ENCODE measurements at regions not wholly inside any gene's neighbourhood (a gene's known extent, or its start where the extent isn't known, plus 50 kb on each side); places are given as distances from the start of the nearest gene placed in this dataset.

DNA sequence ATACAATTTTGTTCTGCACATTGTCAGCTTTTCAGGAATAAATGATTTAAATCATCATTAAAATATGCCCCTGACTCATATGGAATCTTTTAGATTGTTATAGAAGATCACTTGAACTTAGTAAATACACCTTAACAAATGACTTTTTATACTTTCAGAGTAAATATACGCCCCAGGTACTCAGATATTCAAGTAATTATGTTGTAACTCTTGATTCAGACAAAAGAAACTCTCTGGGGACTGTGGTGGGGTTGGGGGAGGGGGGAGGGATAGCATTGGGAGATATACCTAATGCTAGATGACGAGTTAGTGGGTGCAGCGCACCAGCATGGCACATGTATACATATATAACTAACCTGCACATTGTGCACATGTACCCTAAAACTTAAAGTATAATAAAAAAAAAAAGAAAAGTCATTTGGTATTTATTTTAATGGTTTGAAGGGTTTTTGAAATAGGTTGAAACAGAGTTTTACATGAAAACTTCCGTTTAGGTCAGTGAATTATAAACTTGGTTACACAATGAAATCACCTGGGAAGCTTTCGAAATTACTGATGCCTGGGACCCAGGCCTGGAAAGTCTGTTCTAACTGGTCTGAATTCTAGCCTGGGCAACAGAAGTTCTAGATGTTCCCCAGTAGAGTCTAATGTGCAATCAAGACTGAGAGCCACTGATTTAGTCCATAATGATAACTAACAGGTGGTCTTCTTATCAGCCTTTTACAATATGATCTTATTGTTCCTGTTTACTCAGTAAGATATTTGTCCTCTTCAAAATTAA lies 320.5 kb upstream of the NR5A2 start:
- peaks cover 0 to 1% of the 10 kb centered on the region in 2 donors for H3K9me3 ChIP-seq
- TF ChIP-seq, protein P1, sequence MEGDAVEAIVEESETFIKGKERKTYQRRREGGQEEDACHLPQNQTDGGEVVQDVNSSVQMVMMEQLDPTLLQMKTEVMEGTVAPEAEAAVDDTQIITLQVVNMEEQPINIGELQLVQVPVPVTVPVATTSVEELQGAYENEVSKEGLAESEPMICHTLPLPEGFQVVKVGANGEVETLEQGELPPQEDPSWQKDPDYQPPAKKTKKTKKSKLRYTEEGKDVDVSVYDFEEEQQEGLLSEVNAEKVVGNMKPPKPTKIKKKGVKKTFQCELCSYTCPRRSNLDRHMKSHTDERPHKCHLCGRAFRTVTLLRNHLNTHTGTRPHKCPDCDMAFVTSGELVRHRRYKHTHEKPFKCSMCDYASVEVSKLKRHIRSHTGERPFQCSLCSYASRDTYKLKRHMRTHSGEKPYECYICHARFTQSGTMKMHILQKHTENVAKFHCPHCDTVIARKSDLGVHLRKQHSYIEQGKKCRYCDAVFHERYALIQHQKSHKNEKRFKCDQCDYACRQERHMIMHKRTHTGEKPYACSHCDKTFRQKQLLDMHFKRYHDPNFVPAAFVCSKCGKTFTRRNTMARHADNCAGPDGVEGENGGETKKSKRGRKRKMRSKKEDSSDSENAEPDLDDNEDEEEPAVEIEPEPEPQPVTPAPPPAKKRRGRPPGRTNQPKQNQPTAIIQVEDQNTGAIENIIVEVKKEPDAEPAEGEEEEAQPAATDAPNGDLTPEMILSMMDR (IDR thresholded peaks at IDR 0.05) = no peak
- H3K36me3 ChIP-seq = no peaks in the 10 kb centered on the region
- no peaks in the 10 kb centered on the region for H3K27me3 ChIP-seq
- H3K4me3 ChIP-seq = no peak overlapping the region
- intact Hi-C loops (cut with DNase I) = no loop called here
- no peak overlapping the region for H3K27ac ChIP-seq
- no peak for DNase-seq (ENCODE audit: low spot score in 2 of 2)
- no peaks in the 10 kb centered on the region for H3K4me1 ChIP-seq

DNA sequence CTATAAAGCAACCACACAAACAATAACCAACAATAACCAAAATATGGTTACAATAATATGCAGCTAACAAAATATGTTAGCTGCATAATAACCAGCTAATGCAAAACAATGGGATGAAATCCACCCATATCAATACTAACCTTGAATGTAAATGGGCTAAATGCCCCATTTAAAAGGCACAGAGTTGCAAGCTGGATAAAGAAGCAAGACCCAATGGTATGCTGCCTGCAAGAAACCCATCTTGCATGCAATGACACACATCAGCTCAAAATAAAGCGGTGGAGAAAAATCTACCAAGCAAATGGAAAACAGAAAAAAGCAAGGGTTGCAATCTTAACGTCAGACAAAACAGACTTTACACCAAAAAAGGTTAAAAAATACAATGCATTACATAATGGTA lies 316.5 kb upstream of the NR5A2 start:
- H3K36me3 ChIP-seq = no peaks in the 10 kb centered on the region
- H3K4me3 ChIP-seq = no peak overlapping the region
- no peaks in the 10 kb centered on the region for H3K27me3 ChIP-seq
- TF ChIP-seq, protein P1 (IDR thresholded peaks at IDR 0.05) = no peak
- intact Hi-C loops (cut with DNase I) = no loop called here
- no peak for DNase-seq (ENCODE audit: low spot score in 2 of 2)
- no peak overlapping the region for H3K27ac ChIP-seq
- peaks cover 0 to 5% of the 10 kb centered on the region in 2 donors for H3K9me3 ChIP-seq
- H3K4me1 ChIP-seq = no peaks in the 10 kb centered on the region

DNA sequence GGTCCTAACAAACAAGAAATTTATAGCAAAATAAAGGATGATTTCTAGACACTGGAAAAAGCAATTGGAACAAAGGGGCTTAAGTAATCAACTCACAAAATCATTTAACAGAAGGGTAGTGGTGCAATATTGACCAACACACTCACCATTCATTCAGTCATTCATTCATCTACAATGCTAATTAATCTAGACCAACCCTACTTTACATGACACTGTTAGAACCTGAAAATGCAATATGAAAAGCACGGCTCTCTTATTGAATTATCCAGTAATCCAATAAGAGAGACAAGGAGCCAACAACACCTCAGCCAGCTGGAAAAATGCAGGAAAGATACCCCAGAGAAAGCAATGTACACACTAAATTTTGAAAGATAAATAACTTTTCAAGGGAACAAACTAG lies 310.8 kb upstream of the NR5A2 start:
- Histone ChIP-seq H3K4me3 (no peak overlapping the region), H3K9me3 (peaks cover 0 to 5% of the 10 kb centered on the region in 2 donors), H3K36me3 (no peaks in the 10 kb centered on the region), H3K27ac (no peak overlapping the region), H3K4me1 (no peaks in the 10 kb centered on the region), H3K27me3 (no peaks in the 10 kb centered on the region)
- TF ChIP-seq, protein P1 (IDR thresholded peaks at IDR 0.05) = no peak
- DNase-seq (ENCODE audit: low spot score in 2 of 2) = no peak
- intact Hi-C loops (cut with DNase I) = no loop called here

DNA sequence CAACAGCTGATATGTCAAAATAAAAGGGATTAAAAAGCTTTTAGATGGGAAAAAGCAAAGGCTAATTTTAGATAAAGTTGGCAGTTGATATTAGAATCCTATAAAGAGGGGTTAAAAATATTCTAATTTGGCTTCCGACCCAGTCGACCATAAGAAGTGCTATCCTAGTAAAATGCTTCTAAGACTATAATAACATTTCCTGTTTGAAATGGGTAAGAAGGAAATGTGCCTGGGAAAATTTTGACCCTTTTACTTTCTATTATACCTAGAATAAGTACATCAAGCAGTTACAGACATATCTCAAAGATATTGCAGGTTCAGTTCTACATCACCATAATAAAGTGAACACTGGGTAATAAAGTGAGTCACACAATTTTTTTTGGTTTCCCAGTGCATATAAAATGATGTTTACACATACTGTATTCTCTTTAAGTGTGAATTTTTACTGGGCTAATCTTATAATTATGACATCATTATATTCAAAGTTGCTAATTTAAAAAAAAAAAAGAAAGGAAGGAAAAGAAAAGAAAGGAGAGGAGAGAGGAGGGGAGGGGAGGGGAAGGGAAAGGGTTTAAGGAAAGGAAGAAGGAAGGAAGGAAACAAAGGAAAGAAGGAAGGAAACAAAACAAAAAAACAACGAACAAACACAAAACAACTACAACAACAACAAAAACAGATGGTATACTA lies 308.2 kb upstream of the NR5A2 start:
- no peak overlapping the region for H3K4me3 ChIP-seq
- H3K27me3 ChIP-seq = no peaks in the 10 kb centered on the region
- TF ChIP-seq, protein P1 (IDR thresholded peaks at IDR 0.05) = no peak
- H3K36me3 ChIP-seq = no peaks in the 10 kb centered on the region
- H3K4me1 ChIP-seq = no peaks in the 10 kb centered on the region
- DNase-seq (ENCODE audit: low spot score in 2 of 2) = no peak
- H3K27ac ChIP-seq = no peak overlapping the region
- H3K9me3 ChIP-seq = no peaks in the 10 kb centered on the region
- intact Hi-C loops (cut with DNase I) = no loop called here

DNA sequence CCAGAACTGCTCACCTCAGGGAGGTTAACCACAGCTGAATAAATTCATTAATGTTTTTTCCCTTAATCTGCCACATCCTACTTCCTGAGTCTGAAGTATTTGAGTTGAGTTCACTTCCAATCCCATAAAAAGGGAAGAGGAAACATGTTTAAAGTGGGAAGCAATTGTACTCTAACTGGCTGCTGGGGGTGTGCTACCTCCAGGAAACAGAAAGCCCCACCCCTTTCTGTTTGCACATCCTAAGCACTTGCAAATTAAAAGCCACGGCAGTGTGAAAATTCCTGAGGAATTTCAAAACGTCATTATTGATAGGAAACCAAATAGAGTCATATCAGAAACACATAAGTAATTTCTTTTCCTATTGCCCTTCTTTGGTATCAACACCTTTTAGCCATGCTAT lies 307.0 kb upstream of the NR5A2 start:
- H3K36me3 ChIP-seq = no peaks in the 10 kb centered on the region
- no peak overlapping the region for H3K4me3 ChIP-seq
- H3K4me1 ChIP-seq = no peaks in the 10 kb centered on the region
- H3K9me3 ChIP-seq = no peaks in the 10 kb centered on the region
- intact Hi-C loops (cut with DNase I) = no loop called here
- TF ChIP-seq, protein P1 (IDR thresholded peaks at IDR 0.05) = no peak
- no peaks in the 10 kb centered on the region for H3K27me3 ChIP-seq
- H3K27ac ChIP-seq = no peak overlapping the region
- DNase-seq (ENCODE audit: low spot score in 2 of 2) = no peak

Data from ascending aorta (tissue), 2 donors.